ENCODE measurements at regions not wholly inside any gene's neighbourhood (a gene's known extent, or its start where the extent isn't known, plus 50 kb on each side); places are given as distances from the start of the nearest gene placed in this dataset.

- TF ChIP-seq GATA2 (IDR thresholded peaks at IDR 0.05; ENCODE audit: low read depth, low read length) = no peak
- no peak for TF ChIP-seq GATA3 (IDR thresholded peaks at IDR 0.05; ENCODE audit: low read depth, low read length)
These were observed 77.2 kb downstream of the ACKR3 start for GRCh38 chr2:236646871-236647270.

Data from SH-SY5Y (cell line).